GM20000 (cell line): ENCODE measurements at regions not wholly inside any gene's neighbourhood (a gene's known extent, or its start where the extent isn't known, plus 50 kb on each side); places are given as distances from the start of the nearest gene placed in this dataset.

Source experiments
- DNase-seq: peaks from one replicate; pipeline ENCODE4 v3.0.0; 2012; ENCODE audit warnings: low spot score
- CTCF ChIP-seq: IDR thresholded peaks from 2 replicates; pipeline ENCODE4 v1.5.1; 2012; ENCODE audit warnings: mild to moderate bottlenecking, control low read depth; ENCODE audit errors: extremely low read depth, missing control alignments

- DNase-seq, result no peak
- TF ChIP-seq CTCF, result no peak
Observed at GRCh38 chr14:62213516-62213915, 451.3 kb downstream of the SNAPC1 start.

- TF ChIP-seq CTCF, result no peak
- DNase-seq, result no peak
Observed at GRCh38 chr14:62216121-62216520, 453.9 kb downstream of the SNAPC1 start.

- no peak for DNase-seq
- no peak for TF ChIP-seq CTCF
Observed at GRCh38 chr14:62234849-62235248, 472.6 kb downstream of the SNAPC1 start.

- no peak for TF ChIP-seq CTCF
- no peak for DNase-seq
Observed at GRCh38 chr14:62244221-62244620, 482.0 kb downstream of the SNAPC1 start.

- no peak for TF ChIP-seq CTCF
- DNase-seq, result no peak
Observed at GRCh38 chr14:62247266-62247665, 485.0 kb downstream of the SNAPC1 start.

GRCh38 chr14:62251237-62251636 lies 489.0 kb downstream of the SNAPC1 start:
- TF ChIP-seq CTCF, result no peak
- no peak for DNase-seq

GRCh38 chr14:62253171-62253570 lies 491.0 kb downstream of the SNAPC1 start:
- DNase-seq, result no peak
- TF ChIP-seq CTCF, result no peak

- no peak for TF ChIP-seq CTCF
- DNase-seq, result no peak
Observed at GRCh38 chr14:62253911-62254310, 491.7 kb downstream of the SNAPC1 start.
